H9 (cell line): ENCODE measurements at regions not wholly inside any gene's neighbourhood (a gene's known extent, or its start where the extent isn't known, plus 50 kb on each side); places are given as distances from the start of the nearest gene placed in this dataset.

ENCODE experiments used
- DNase-seq: peaks from one replicate; pipeline ENCODE4 v3.0.0-alpha.2; 2017
- H2AFZ ChIP-seq: one replicate; pipeline ENCODE4 v1.6.1; 2013; ENCODE audit warnings: mild to moderate bottlenecking, low read length, control low read depth, moderate library complexity
- H2AK5ac ChIP-seq: 2 replicates; pipeline ENCODE4 v1.6.1; 2013; ENCODE audit warnings: low read length, control low read depth, mixed read lengths; ENCODE audit not compliant: insufficient read length
- H2BK120ac ChIP-seq: one replicate; pipeline ENCODE4 v1.6.1; 2013; ENCODE audit warnings: low read depth, mild to moderate bottlenecking, low read length, control low read depth, inconsistent platforms; ENCODE audit not compliant: poor library complexity, severe bottlenecking
- H2BK12ac ChIP-seq: 2 replicates; pipeline ENCODE4 v1.6.1; 2013; ENCODE audit warnings: low read length, control low read depth, mixed read lengths, low read depth; ENCODE audit not compliant: insufficient read length
- H2BK15ac ChIP-seq: 2 replicates; pipeline ENCODE4 v1.6.1; 2013; ENCODE audit warnings: low read depth, low read length, control low read depth
- H2BK20ac ChIP-seq: one replicate; pipeline ENCODE4 v1.6.1; 2013; ENCODE audit warnings: low read depth, mild to moderate bottlenecking, low read length, control low read depth, inconsistent platforms; ENCODE audit not compliant: poor library complexity, severe bottlenecking
- H2BK5ac ChIP-seq: 2 replicates; pipeline ENCODE4 v1.6.1; 2013; ENCODE audit warnings: low read length, control low read depth, mixed read lengths; ENCODE audit not compliant: insufficient read length
- H3K14ac ChIP-seq: 2 replicates; pipeline ENCODE4 v1.6.1; 2013; ENCODE audit warnings: low read length, control low read depth; ENCODE audit not compliant: insufficient read depth
- H3K18ac ChIP-seq: 2 replicates; pipeline ENCODE4 v1.6.1; 2013; ENCODE audit warnings: low read depth, mild to moderate bottlenecking, mixed read lengths, low read length, control low read depth; ENCODE audit not compliant: insufficient read length
- H3K23ac ChIP-seq: 2 replicates; pipeline ENCODE4 v1.6.1; 2013; ENCODE audit warnings: low read length, control low read depth, mixed read lengths, low read depth; ENCODE audit not compliant: insufficient read length
- H3K23me2 ChIP-seq: 2 replicates; pipeline ENCODE4 v1.6.1; 2013; ENCODE audit warnings: low read depth, mild to moderate bottlenecking, mixed read lengths, low read length, control low read depth; ENCODE audit not compliant: insufficient read length, poor library complexity, severe bottlenecking
- H3K27ac ChIP-seq: 2 replicates; pipeline ENCODE4 v1.5.1; 2013; ENCODE audit warnings: low read length, control low read depth, mixed read lengths, low read depth; ENCODE audit not compliant: insufficient read length
- H3K27me3 ChIP-seq: 2 replicates; pipeline ENCODE4 v1.6.1; 2013; ENCODE audit warnings: low read length, control low read depth, inconsistent platforms; ENCODE audit not compliant: insufficient read depth
- H3K4ac ChIP-seq: 2 replicates; pipeline ENCODE4 v1.6.1; 2013; ENCODE audit warnings: low read depth, mild to moderate bottlenecking, control low read depth, inconsistent platforms, low read length, moderate library complexity
- H3K4me1 ChIP-seq: 2 replicates; pipeline ENCODE4 v1.6.1; 2013; ENCODE audit warnings: low read length, control low read depth, inconsistent platforms; ENCODE audit not compliant: insufficient read depth
- H3K4me2 ChIP-seq: 2 replicates; pipeline ENCODE4 v1.6.1; 2013; ENCODE audit warnings: low read length, control low read depth, mixed read lengths; ENCODE audit not compliant: insufficient read length, insufficient read depth
- H3K56ac ChIP-seq: 2 replicates; pipeline ENCODE4 v1.6.1; 2013; ENCODE audit warnings: low read depth, mild to moderate bottlenecking, mixed read lengths, low read length, control low read depth; ENCODE audit not compliant: insufficient read length
- H3K79me1 ChIP-seq: 2 replicates; pipeline ENCODE4 v1.6.1; 2013; ENCODE audit warnings: low read depth, mild to moderate bottlenecking, moderate library complexity, low read length, control low read depth, inconsistent platforms; ENCODE audit not compliant: insufficient read depth, poor library complexity, severe bottlenecking
- H3K79me2 ChIP-seq: 2 replicates; pipeline ENCODE4 v1.6.1; 2013; ENCODE audit warnings: low read length, control low read depth, inconsistent platforms; ENCODE audit not compliant: insufficient read depth
- H3K9ac ChIP-seq: 2 replicates; pipeline ENCODE4 v1.6.1; 2013; ENCODE audit warnings: low read length, control low read depth, mixed read lengths; ENCODE audit not compliant: insufficient read length; ENCODE audit errors: extremely low read depth
- H3K9me3 ChIP-seq: one replicate; pipeline ENCODE4 v1.6.1; 2013; ENCODE audit warnings: low read depth, low read length, inconsistent platforms; ENCODE audit not compliant: control insufficient read depth
- H3T11ph ChIP-seq: one replicate; pipeline ENCODE4 v1.6.1; 2013; ENCODE audit warnings: mild to moderate bottlenecking, low read length, control low read depth, inconsistent platforms
- H4K20me1 ChIP-seq: one replicate; pipeline ENCODE4 v1.6.1; 2013; ENCODE audit not compliant: control insufficient read depth, insufficient read length, insufficient read depth
- H4K5ac ChIP-seq: 2 replicates; pipeline ENCODE4 v1.6.1; 2013; ENCODE audit warnings: low read depth, mild to moderate bottlenecking, mixed read lengths, low read length, control low read depth; ENCODE audit not compliant: insufficient read length
- H4K8ac ChIP-seq: replicated peaks from 2 replicates; pipeline ENCODE4 v1.6.1; 2013; ENCODE audit warnings: low read length, control low read depth, mixed read lengths, low read depth; ENCODE audit not compliant: insufficient read length
- H4K91ac ChIP-seq: 2 replicates; pipeline ENCODE4 v1.6.1; 2013; ENCODE audit warnings: low read depth, mild to moderate bottlenecking, moderate library complexity, mixed read lengths, low read length, control low read depth; ENCODE audit not compliant: insufficient read length
- H3K27ac Mint-ChIP-seq, 3 experiments: 2 replicates in 2 of 3; 3 replicates in 1 of 3; pipeline ENCODE4 v1.8.0; 2020 to 2021; ENCODE audit warnings: mixed read lengths in 3 of 3, mild to moderate bottlenecking in 1 of 3, moderate library complexity in 1 of 3
- H3K27me3 Mint-ChIP-seq: 2 replicates; pipeline ENCODE4 v1.8.0; 2021; ENCODE audit warnings: low read depth, mild to moderate bottlenecking, moderate library complexity, mixed read lengths
- H3K36me3 Mint-ChIP-seq, 3 experiments: 2 replicates in 2 of 3; 3 replicates in 1 of 3; pipeline ENCODE4 v1.8.0; 2020 to 2021; ENCODE audit warnings: low read depth in 3 of 3, mixed read lengths in 3 of 3; ENCODE audit not compliant: insufficient read depth in 1 of 3
- H3K4me1 Mint-ChIP-seq, 2 experiments: 2 replicates each; pipeline ENCODE4 v1.8.0; 2020; ENCODE audit warnings: mixed read lengths in 2 of 2
- H3K4me3 Mint-ChIP-seq, 2 experiments: 2 replicates in 1 of 2; 3 replicates in 1 of 2; pipeline ENCODE4 v1.8.0; 2020 to 2021; ENCODE audit warnings: mild to moderate bottlenecking in 2 of 2, mixed read lengths in 2 of 2, moderate library complexity in 1 of 2
- H3K9me3 Mint-ChIP-seq, 2 experiments: 2 replicates in 1 of 2; 3 replicates in 1 of 2; pipeline ENCODE4 v1.8.0; 2020; ENCODE audit warnings: mild to moderate bottlenecking in 2 of 2, mixed read lengths in 2 of 2, moderate library complexity in 1 of 2
- CTCF ChIP-seq: fragments of 200-600 bp; sonication (generic); conservative IDR thresholded peaks from 3 replicates; pipeline ENCODE4 v1.8.0; 2021; ENCODE audit warnings: antibody characterized with exemption, mild to moderate bottlenecking
- WGBS: extraction: QIAGEN DNeasy Blood & Tissue Kit; methylation state at CpG from one replicate; pipeline ENCODE4 v1.1.7; 2013; ENCODE audit warnings: missing lambda C conversion rate, low lambda C conversion rate, mixed read lengths; ENCODE audit not compliant: insufficient read length; ENCODE audit errors: extremely low coverage; 5-methylcytosine and 5-hydroxymethylcytosine counted together

GRCh38 chr3:153099131-153099530, 62.9 kb upstream of the RAP2B start:
- Mint-ChIP-seq H3K9me3 (peaks cover 9 to 10% of the 10 kb centered on the region in 2 experiments; a peak in 4 of 5 replicates), H3K4me1 (peaks cover 17 to 24% of the 10 kb centered on the region in 2 experiments), H3K27ac (no peak overlapping the region), H3K4me3 (no peak overlapping the region), H3K36me3 (peaks cover 0 to 12% (median 9%) of the 10 kb centered on the region in 3 experiments; a peak in 6 of 7 replicates), H3K27me3 (no peaks in the 10 kb centered on the region)
- Histone ChIP-seq H3K27ac (no peak overlapping the region), H4K20me1 (no peaks in the 10 kb centered on the region), H3K56ac (no peak overlapping the region), H3T11ph (no peak overlapping the region), H4K8ac (no peak overlapping the region), H2AK5ac (no peak overlapping the region), H2BK5ac (no peak overlapping the region), H3K79me2 (no peaks in the 10 kb centered on the region), H4K91ac (no peak overlapping the region), H3K23ac (no peak overlapping the region), H3K14ac (no peak overlapping the region), H3K9ac (no peak overlapping the region), H3K4me1 (no peaks in the 10 kb centered on the region), H2BK20ac (no peak overlapping the region), H3K27me3 (no peaks in the 10 kb centered on the region), H4K5ac (no peak overlapping the region), H2BK120ac (no peak overlapping the region), H3K18ac (no peak overlapping the region), H3K4me2 (no peak overlapping the region), H2AFZ (no peak overlapping the region), H2BK12ac (no peak overlapping the region), H3K4ac (no peak overlapping the region), H3K79me1 (no peaks in the 10 kb centered on the region), H3K9me3 (no peaks in the 10 kb centered on the region), H2BK15ac (no peak overlapping the region), H3K23me2 (no peaks in the 10 kb centered on the region)
- WGBS = no CpG with 5 or more reads among the region's 9 CpGs
- DNase-seq = no peak
- no peak for TF ChIP-seq CTCF
